ENCODE measurements at regions not wholly inside any gene's neighbourhood (a gene's known extent, or its start where the extent isn't known, plus 50 kb on each side); places are given as distances from the start of the nearest gene placed in this dataset.

GRCh38 chr9:12095931-12096330, 597.3 kb upstream of the TYRP1 start:
- H3K36me3 Mint-ChIP-seq = no peaks in the 10 kb centered on the region

GRCh38 chr9:12133416-12133815, 559.8 kb upstream of the TYRP1 start:
- Mint-ChIP-seq H3K4me1 (no peaks in the 10 kb centered on the region), H3K9me3 (peaks cover 0 to 14% (median 12%) of the 10 kb centered on the region in 3 donors), H3K27me3 (no peaks in the 10 kb centered on the region)

More at GRCh38 chr9:12095931-12096330, 597.3 kb upstream of the TYRP1 start:
- H3K4me3 Mint-ChIP-seq = no peak overlapping the region
- H3K27me3 Mint-ChIP-seq = no peaks in the 10 kb centered on the region
- H3K27ac Mint-ChIP-seq = no peak overlapping the region
- H3K9me3 Mint-ChIP-seq = peaks cover 4 to 9% (median 6%) of the 10 kb centered on the region in 3 donors
- H3K4me1 Mint-ChIP-seq = no peaks in the 10 kb centered on the region

GRCh38 chr9:12141422-12141821, 551.8 kb upstream of the TYRP1 start:
- H3K36me3 Mint-ChIP-seq = peaks cover 7% of the 10 kb centered on the region
- no peaks in the 10 kb centered on the region for H3K27me3 Mint-ChIP-seq
- peaks cover 0 to 9% (median 4%) of the 10 kb centered on the region in 3 donors for H3K9me3 Mint-ChIP-seq
- H3K4me1 Mint-ChIP-seq = no peaks in the 10 kb centered on the region
- H3K4me3 Mint-ChIP-seq = no peak overlapping the region
- H3K27ac Mint-ChIP-seq = no peak overlapping the region

More at GRCh38 chr9:12133416-12133815, 559.8 kb upstream of the TYRP1 start:
- Mint-ChIP-seq H3K4me3 (no peak overlapping the region), H3K36me3 (no peaks in the 10 kb centered on the region), H3K27ac (no peak overlapping the region)

GRCh38 chr9:12155401-12156134, 537.6 kb upstream of the TYRP1 start:
- peaks cover 0 to 7% (median 3%) of the 10 kb centered on the region in 3 donors for H3K9me3 Mint-ChIP-seq
- H3K27ac Mint-ChIP-seq = no peak overlapping the region
- no peaks in the 10 kb centered on the region for H3K27me3 Mint-ChIP-seq
- H3K4me1 Mint-ChIP-seq = no peaks in the 10 kb centered on the region
- H3K36me3 Mint-ChIP-seq = no peaks in the 10 kb centered on the region
- no peak overlapping the region for H3K4me3 Mint-ChIP-seq

GRCh38 chr9:12162181-12162815, 530.9 kb upstream of the TYRP1 start:
- Mint-ChIP-seq H3K27me3 (no peaks in the 10 kb centered on the region), H3K4me3 (no peak overlapping the region), H3K36me3 (no peaks in the 10 kb centered on the region), H3K4me1 (peaks cover 0 to 3% (median 0%) of the 10 kb centered on the region in 3 donors), H3K9me3 (peaks cover 0 to 10% (median 2%) of the 10 kb centered on the region in 3 donors), H3K27ac (no peak overlapping the region)

GRCh38 chr9:12163723-12164458, 529.3 kb upstream of the TYRP1 start:
- peaks cover 0 to 10% (median 2%) of the 10 kb centered on the region in 3 donors for H3K9me3 Mint-ChIP-seq
- no peaks in the 10 kb centered on the region for H3K36me3 Mint-ChIP-seq

GRCh38 chr9:12166518-12166917, 526.7 kb upstream of the TYRP1 start:
- Mint-ChIP-seq H3K27ac (peak overlapping the region in 1 of 3 donors; percentile 61), H3K9me3 (peaks cover 0 to 6% (median 2%) of the 10 kb centered on the region in 3 donors), H3K36me3 (no peaks in the 10 kb centered on the region), H3K27me3 (no peaks in the 10 kb centered on the region), H3K4me1 (peaks cover 0 to 3% (median 0%) of the 10 kb centered on the region in 3 donors), H3K4me3 (no peak overlapping the region)

More at GRCh38 chr9:12163723-12164458, 529.3 kb upstream of the TYRP1 start:
- Mint-ChIP-seq H3K4me1 (peaks cover 0 to 3% (median 0%) of the 10 kb centered on the region in 3 donors), H3K4me3 (no peak overlapping the region), H3K27ac (no peak overlapping the region), H3K27me3 (no peaks in the 10 kb centered on the region)

- no peaks in the 10 kb centered on the region for H3K27me3 Mint-ChIP-seq
- no peaks in the 10 kb centered on the region for H3K4me1 Mint-ChIP-seq
- no peak overlapping the region for H3K4me3 Mint-ChIP-seq
- no peaks in the 10 kb centered on the region for H3K36me3 Mint-ChIP-seq
- H3K9me3 Mint-ChIP-seq = no peaks in the 10 kb centered on the region
- H3K27ac Mint-ChIP-seq = no peak overlapping the region
These were observed 522.7 kb upstream of the TYRP1 start for GRCh38 chr9:12170456-12170855.

GRCh38 chr9:12178634-12179033, 514.6 kb upstream of the TYRP1 start:
- Mint-ChIP-seq H3K4me3 (no peak overlapping the region), H3K4me1 (no peaks in the 10 kb centered on the region), H3K36me3 (peaks cover 3% of the 10 kb centered on the region), H3K27ac (no peak overlapping the region), H3K27me3 (no peaks in the 10 kb centered on the region), H3K9me3 (peaks cover 4 to 10% (median 6%) of the 10 kb centered on the region in 3 donors)

- peaks cover 6 to 19% (median 7%) of the 10 kb centered on the region in 3 donors for H3K9me3 Mint-ChIP-seq
- peaks cover 3% of the 10 kb centered on the region for H3K36me3 Mint-ChIP-seq
- H3K27me3 Mint-ChIP-seq = no peaks in the 10 kb centered on the region
- H3K4me1 Mint-ChIP-seq = no peaks in the 10 kb centered on the region
- H3K4me3 Mint-ChIP-seq = no peak overlapping the region
- no peak overlapping the region for H3K27ac Mint-ChIP-seq
These were observed 510.4 kb upstream of the TYRP1 start for GRCh38 chr9:12182806-12183205.

- Mint-ChIP-seq H3K9me3 (peaks cover 6 to 19% (median 7%) of the 10 kb centered on the region in 3 donors), H3K4me1 (no peaks in the 10 kb centered on the region), H3K27me3 (no peaks in the 10 kb centered on the region)
These were observed 509.9 kb upstream of the TYRP1 start for GRCh38 chr9:12183321-12183720.

GRCh38 chr9:12185856-12186255, 507.3 kb upstream of the TYRP1 start:
- peaks cover 1% of the 10 kb centered on the region for H3K36me3 Mint-ChIP-seq
- no peaks in the 10 kb centered on the region for H3K4me1 Mint-ChIP-seq
- no peak overlapping the region for H3K4me3 Mint-ChIP-seq
- H3K27ac Mint-ChIP-seq = no peak overlapping the region
- peaks cover 4 to 19% (median 10%) of the 10 kb centered on the region in 3 donors for H3K9me3 Mint-ChIP-seq
- H3K27me3 Mint-ChIP-seq = no peaks in the 10 kb centered on the region

More at GRCh38 chr9:12183321-12183720, 509.9 kb upstream of the TYRP1 start:
- Mint-ChIP-seq H3K4me3 (no peak overlapping the region), H3K36me3 (peaks cover 3% of the 10 kb centered on the region), H3K27ac (no peak overlapping the region)

- H3K27ac Mint-ChIP-seq = no peak overlapping the region
- no peak overlapping the region for H3K4me3 Mint-ChIP-seq
- no peaks in the 10 kb centered on the region for H3K36me3 Mint-ChIP-seq
- H3K4me1 Mint-ChIP-seq = no peaks in the 10 kb centered on the region
- H3K9me3 Mint-ChIP-seq = peaks cover 3 to 13% (median 6%) of the 10 kb centered on the region in 3 donors
- H3K27me3 Mint-ChIP-seq = no peaks in the 10 kb centered on the region
These were observed 501.6 kb upstream of the TYRP1 start for GRCh38 chr9:12191630-12192029.

- H3K4me3 Mint-ChIP-seq = no peak overlapping the region
- H3K27me3 Mint-ChIP-seq = no peaks in the 10 kb centered on the region
- no peak overlapping the region for H3K27ac Mint-ChIP-seq
- no peaks in the 10 kb centered on the region for H3K4me1 Mint-ChIP-seq
- H3K9me3 Mint-ChIP-seq = peaks cover 3 to 9% (median 5%) of the 10 kb centered on the region in 3 donors
- no peaks in the 10 kb centered on the region for H3K36me3 Mint-ChIP-seq
These were observed 498.5 kb upstream of the TYRP1 start for GRCh38 chr9:12194731-12195130.

- Mint-ChIP-seq H3K4me1 (no peaks in the 10 kb centered on the region), H3K27ac (no peak overlapping the region), H3K4me3 (no peak overlapping the region), H3K9me3 (peaks cover 3 to 6% (median 3%) of the 10 kb centered on the region in 3 donors), H3K36me3 (no peaks in the 10 kb centered on the region), H3K27me3 (no peaks in the 10 kb centered on the region)
These were observed 497.7 kb upstream of the TYRP1 start for GRCh38 chr9:12195456-12195855.
